ENCODE measurements at regions not wholly inside any gene's neighbourhood (a gene's known extent, or its start where the extent isn't known, plus 50 kb on each side); places are given as distances from the start of the nearest gene placed in this dataset.

DNA sequence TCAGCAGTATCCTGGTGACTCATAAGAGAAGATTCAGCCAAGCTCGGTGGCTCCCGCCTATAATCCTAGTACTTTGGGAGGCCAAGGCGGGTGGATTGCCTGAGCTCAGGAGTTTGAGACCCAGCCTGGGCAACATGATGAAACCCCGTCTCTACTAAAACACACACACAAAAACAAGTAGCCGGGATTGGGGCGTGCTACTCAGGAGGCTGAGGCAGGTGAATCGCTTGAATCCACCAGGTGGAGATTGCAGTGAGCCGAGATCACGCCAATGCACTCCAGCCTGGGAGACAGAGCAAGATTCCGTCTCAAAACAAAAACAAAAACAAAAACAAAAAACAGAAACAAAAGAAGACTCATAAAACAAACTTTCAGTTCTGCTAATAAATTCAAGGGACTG lies 551.1 kb upstream of the POT1 start:
- H3K9ac ChIP-seq = no peak overlapping the region
- no peak for TF ChIP-seq EZH2phosphoT487 (IDR thresholded peaks at IDR 0.05; ENCODE audit: insufficient read depth, low read depth)
- DNase-seq = no peak

DNA sequence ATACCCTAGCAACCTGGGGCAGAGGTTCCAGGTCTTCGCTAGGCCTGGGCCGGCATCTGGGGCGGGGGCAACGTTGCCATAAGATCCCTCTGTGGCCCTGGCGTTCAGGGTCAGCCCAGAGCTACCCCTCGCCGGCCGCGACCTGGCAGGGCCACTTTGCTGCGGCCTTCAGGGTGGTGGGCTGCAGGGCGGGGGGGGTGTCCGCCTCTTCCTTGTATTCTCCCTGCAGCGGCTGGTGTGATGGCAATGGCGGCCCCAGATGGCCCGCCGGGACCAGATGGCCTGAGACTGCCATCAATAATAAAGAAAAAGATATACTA lies 539.2 kb upstream of the POT1 start:
- Histone ChIP-seq H4K20me1 (ENCODE audit: insufficient read depth) (no peaks in the 10 kb centered on the region), H3K9me3 (ENCODE audit: low read depth) (no peaks in the 10 kb centered on the region), H3K79me2 (ENCODE audit: insufficient read depth) (no peaks in the 10 kb centered on the region), H3K27me3 (replicated peaks; ENCODE audit: insufficient read depth) (no peaks in the 10 kb centered on the region), H3K4me3 (no peak overlapping the region), H3K9ac (no peak overlapping the region), H3K27ac (no peak overlapping the region), H3K36me3 (ENCODE audit: low read depth) (no peaks in the 10 kb centered on the region), H3K4me1 (ENCODE audit: insufficient read depth) (no peaks in the 10 kb centered on the region), H2AFZ (no peak overlapping the region), H3F3A (ENCODE audit: insufficient read depth) (no peaks in the 10 kb centered on the region), H3K4me2 (ENCODE audit: unreplicated experiment) (no peak overlapping the region), H3K9me2 (ENCODE audit: insufficient read depth) (no peaks in the 10 kb centered on the region)
- no peak for DNase-seq
- in situ Hi-C loops (cut with MboI) = no loop called here
- WGBS, 2 experiments (ENCODE audit: low coverage in 1 of 2, low lambda C conversion rate in 2 of 2, missing lambda C conversion rate in 2 of 2) = 51 to 53% methylated on average over 16 of the region's 16 CpGs
- TF ChIP-seq EZH2 (IDR thresholded peaks at IDR 0.05; ENCODE audit: insufficient read depth, poor library complexity, severe bottlenecking) (no peak), EZH2phosphoT487 (IDR thresholded peaks at IDR 0.05; ENCODE audit: insufficient read depth, low read depth) (no peak)

More for the DNA sequence above, 551.1 kb upstream of the POT1 start:
- Histone ChIP-seq H3K79me2 (ENCODE audit: insufficient read depth) (no peaks in the 10 kb centered on the region), H3K9me3 (ENCODE audit: low read depth) (no peaks in the 10 kb centered on the region), H3F3A (ENCODE audit: insufficient read depth) (no peaks in the 10 kb centered on the region), H2AFZ (no peak overlapping the region), H3K36me3 (ENCODE audit: low read depth) (no peaks in the 10 kb centered on the region), H3K4me2 (ENCODE audit: unreplicated experiment) (no peak overlapping the region), H3K27me3 (replicated peaks; ENCODE audit: insufficient read depth) (no peaks in the 10 kb centered on the region), H3K27ac (no peak overlapping the region), H4K20me1 (ENCODE audit: insufficient read depth) (no peaks in the 10 kb centered on the region), H3K4me3 (no peak overlapping the region), H3K4me1 (ENCODE audit: insufficient read depth) (no peaks in the 10 kb centered on the region), H3K9me2 (ENCODE audit: insufficient read depth) (no peaks in the 10 kb centered on the region)
- in situ Hi-C loops (cut with MboI) = no loop called here
- 36 to 44% methylated on average over 10 of the region's 10 CpGs for WGBS, 2 experiments (ENCODE audit: low coverage in 1 of 2, low lambda C conversion rate in 2 of 2, missing lambda C conversion rate in 2 of 2)

DNA sequence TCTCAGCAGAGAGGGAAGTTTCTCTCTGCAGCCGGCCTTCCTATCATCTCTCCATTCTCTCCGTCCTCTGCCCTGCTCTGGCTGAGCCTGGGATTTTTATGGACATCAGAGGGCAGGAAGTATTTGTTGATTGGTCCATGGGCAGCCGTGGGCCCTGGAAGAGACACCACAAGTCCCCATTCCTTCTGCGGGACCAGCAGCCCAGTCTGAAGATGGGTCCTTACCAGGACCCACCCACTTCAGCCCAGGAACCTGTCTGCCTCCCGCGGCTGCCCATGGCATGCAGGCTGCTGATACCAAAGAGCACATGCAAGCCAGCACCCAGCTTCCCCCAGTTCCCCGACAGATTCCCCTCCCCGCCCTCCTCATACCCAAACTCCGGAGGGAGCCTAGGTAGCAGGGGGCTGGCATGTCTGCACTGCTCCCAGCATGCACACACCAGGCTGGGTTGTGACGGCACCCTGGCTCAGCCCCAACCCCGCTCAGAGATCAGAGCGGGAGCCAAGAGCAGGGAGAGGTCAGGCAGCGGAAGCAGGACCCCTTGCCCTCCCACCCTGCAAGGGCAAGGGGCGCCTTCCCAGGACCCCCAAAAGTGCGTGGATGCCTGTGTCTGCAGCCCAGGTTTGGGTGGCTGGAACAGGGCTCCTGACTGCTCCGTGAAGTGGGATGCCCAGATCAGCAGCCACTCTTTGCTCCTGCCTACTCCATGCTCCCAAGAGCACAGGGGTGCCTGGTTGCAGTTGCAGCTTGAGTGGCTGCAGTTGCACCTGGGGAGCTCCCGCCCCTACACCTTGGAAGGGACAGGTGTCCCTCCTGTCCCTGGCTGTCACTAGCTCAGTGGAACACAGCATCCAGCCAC lies 538.6 kb upstream of the POT1 start:
- Histone ChIP-seq H3K36me3 (ENCODE audit: low read depth) (no peaks in the 10 kb centered on the region), H2AFZ (no peak overlapping the region), H3K27me3 (replicated peaks; ENCODE audit: insufficient read depth) (no peaks in the 10 kb centered on the region), H3K4me1 (ENCODE audit: insufficient read depth) (no peaks in the 10 kb centered on the region), H3K79me2 (ENCODE audit: insufficient read depth) (no peaks in the 10 kb centered on the region), H3K4me3 (no peak overlapping the region), H3K9me2 (ENCODE audit: insufficient read depth) (no peaks in the 10 kb centered on the region), H3K9ac (no peak overlapping the region), H4K20me1 (ENCODE audit: insufficient read depth) (no peaks in the 10 kb centered on the region), H3F3A (ENCODE audit: insufficient read depth) (no peaks in the 10 kb centered on the region), H3K4me2 (ENCODE audit: unreplicated experiment) (no peak overlapping the region), H3K27ac (no peak overlapping the region), H3K9me3 (ENCODE audit: low read depth) (no peaks in the 10 kb centered on the region)
- 19 to 21% methylated on average over 16 to 17 of the region's 17 CpGs for WGBS, 2 experiments (ENCODE audit: low coverage in 1 of 2, low lambda C conversion rate in 2 of 2, missing lambda C conversion rate in 2 of 2)
- no peak for DNase-seq
- in situ Hi-C loops (cut with MboI) = no loop called here
- TF ChIP-seq EZH2 (IDR thresholded peaks at IDR 0.05; ENCODE audit: insufficient read depth, poor library complexity, severe bottlenecking) = no peak
- no peak for TF ChIP-seq EZH2phosphoT487 (IDR thresholded peaks at IDR 0.05; ENCODE audit: insufficient read depth, low read depth)

DNA sequence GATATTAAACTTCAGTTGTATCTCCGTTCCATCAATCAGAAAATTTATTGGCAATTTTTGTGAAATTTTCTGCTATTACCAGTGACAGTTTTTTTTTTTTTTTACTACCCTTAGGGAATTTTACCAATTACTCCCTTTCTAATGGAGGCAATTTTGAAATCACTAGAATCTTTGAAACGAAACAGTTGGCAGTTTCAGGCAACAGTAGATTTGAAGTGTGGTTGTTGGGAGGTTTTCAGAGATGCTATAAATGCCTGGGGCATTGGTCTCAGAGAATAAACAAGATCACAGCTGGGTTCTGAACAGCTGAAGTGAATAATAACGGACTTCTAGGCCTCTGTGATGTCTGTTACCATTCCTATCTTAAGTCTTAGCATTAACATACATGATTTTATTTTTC lies 535.9 kb upstream of the POT1 start:
- Histone ChIP-seq H3K9me2 (ENCODE audit: insufficient read depth) (no peaks in the 10 kb centered on the region), H3K4me1 (ENCODE audit: insufficient read depth) (no peaks in the 10 kb centered on the region), H3K79me2 (ENCODE audit: insufficient read depth) (no peaks in the 10 kb centered on the region), H4K20me1 (ENCODE audit: insufficient read depth) (no peaks in the 10 kb centered on the region), H3K9ac (no peak overlapping the region), H3K27me3 (replicated peaks; ENCODE audit: insufficient read depth) (no peaks in the 10 kb centered on the region), H3K4me2 (ENCODE audit: unreplicated experiment) (no peak overlapping the region), H3K36me3 (ENCODE audit: low read depth) (no peaks in the 10 kb centered on the region), H3F3A (ENCODE audit: insufficient read depth) (no peaks in the 10 kb centered on the region), H3K27ac (no peak overlapping the region), H2AFZ (no peak overlapping the region), H3K4me3 (no peak overlapping the region), H3K9me3 (ENCODE audit: low read depth) (peaks cover 4% of the 10 kb centered on the region)
- no peak for DNase-seq
- TF ChIP-seq EZH2phosphoT487 (IDR thresholded peaks at IDR 0.05; ENCODE audit: insufficient read depth, low read depth) (no peak), EZH2 (IDR thresholded peaks at IDR 0.05; ENCODE audit: insufficient read depth, poor library complexity, severe bottlenecking) (no peak)
- in situ Hi-C loops (cut with MboI) = no loop called here
- WGBS, 2 experiments (ENCODE audit: low coverage in 1 of 2, low lambda C conversion rate in 2 of 2, missing lambda C conversion rate in 2 of 2) = 11 to 16% methylated on average over 3 of the region's 3 CpGs
